ENCODE measurements at regions not wholly inside any gene's neighbourhood (a gene's known extent, or its start where the extent isn't known, plus 50 kb on each side); places are given as distances from the start of the nearest gene placed in this dataset.
"Not testable (repeated sequence)": the region's sequence is repeated elsewhere in the genome, so short reads cannot be mapped to it uniquely, and the experiment has no call there.

GRCh38 chr2:166641516-166641915 lies 147.5 kb upstream of the SCN7A start:
- not testable (repeated sequence) for DNase-seq (ENCODE audit: low spot score)

DNA sequence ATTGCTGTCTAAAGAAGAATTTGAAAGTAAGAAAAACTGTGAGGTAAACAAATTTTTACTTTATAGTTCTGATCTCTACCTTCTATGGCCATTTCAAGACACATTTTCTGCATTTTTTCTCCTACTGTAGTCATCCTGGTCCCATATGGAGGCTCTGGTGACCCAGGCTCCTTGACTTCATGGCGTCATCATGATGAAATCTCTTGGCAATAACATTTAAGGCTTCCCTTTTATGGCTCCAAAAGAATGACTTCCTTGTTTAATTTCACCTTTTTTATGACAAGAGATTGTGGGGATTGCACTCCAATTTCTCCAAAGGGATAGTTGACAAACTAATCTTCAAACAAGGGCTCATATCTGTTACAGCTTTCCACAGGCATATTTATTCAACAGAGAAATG lies 143.0 kb upstream of the SCN7A start:
- no peak for DNase-seq (ENCODE audit: low spot score)

GRCh38 chr2:166634706-166635105 lies 140.7 kb upstream of the SCN7A start:
- no peak for DNase-seq (ENCODE audit: low spot score)

DNA sequence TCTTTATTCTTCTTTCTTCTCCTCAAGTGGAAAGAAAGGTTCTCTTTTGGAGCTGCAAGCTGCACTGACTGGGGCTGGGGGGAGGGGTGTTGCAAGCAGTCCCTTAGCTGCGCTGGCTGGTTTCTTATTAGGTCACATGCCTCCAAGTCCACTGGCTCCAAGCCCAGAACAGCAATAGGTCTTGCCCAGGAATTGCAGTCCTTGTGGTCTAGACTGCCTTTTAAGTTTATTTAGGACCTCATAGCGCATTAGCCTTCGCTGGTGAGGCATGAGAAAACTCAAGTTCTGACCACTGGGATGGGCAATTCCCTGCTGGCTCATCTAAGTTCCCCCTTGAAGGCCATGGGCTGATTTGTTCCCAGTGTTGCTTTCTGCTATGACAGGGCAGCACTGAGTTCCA lies 138.6 kb upstream of the SCN7A start:
- DNase-seq (ENCODE audit: low spot score): peak; percentile 96

GRCh38 chr2:166628478-166629136 lies 134.6 kb upstream of the SCN7A start:
- no peak for DNase-seq (ENCODE audit: low spot score)

- no peak for DNase-seq (ENCODE audit: low spot score)
Observed at GRCh38 chr2:166627893-166628292, 133.8 kb upstream of the SCN7A start.

DNA sequence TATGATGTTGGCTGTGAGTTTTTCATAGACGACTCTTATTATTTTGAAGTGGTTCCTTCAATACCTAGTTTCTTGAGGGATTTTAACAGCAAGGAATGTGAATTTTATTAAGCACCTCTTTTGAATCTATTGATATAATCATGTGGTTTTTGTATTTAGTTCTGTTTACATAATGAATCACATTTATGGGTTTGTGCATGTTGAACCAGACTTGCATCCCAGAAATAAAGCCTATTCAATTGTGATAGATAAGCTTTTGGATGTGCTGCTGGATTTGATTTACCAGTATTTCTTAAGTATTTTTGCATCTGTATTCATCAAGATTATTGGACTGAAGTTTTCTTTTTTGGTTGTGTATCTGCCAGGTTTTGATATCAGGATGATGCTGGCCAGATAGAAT lies 131.6 kb upstream of the SCN7A start:
- DNase-seq (ENCODE audit: low spot score): no peak

GRCh38 chr2:166614503-166614902 lies 120.5 kb upstream of the SCN7A start:
- no peak for DNase-seq (ENCODE audit: low spot score)

DNA sequence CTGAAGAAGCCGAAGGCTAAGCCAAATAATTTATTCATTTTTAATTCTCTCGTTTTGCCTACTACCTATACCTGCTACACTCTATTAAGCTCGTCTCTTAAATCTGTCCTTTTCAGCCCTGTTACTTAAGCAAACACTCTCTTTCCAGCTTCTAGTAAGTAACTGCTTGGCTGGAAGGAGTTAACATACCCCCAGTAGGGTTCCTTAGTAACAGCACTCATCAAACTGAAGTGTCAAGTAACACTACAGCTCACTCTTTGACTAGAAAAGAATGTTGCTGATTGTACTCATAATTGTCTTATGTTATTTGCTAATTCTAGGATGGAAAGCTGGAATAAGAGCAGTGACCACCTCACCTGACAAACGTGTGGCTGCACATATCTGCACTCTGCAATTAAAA lies 120.0 kb upstream of the SCN7A start:
- DNase-seq (ENCODE audit: low spot score): no peak

- no peak for DNase-seq (ENCODE audit: low spot score)
Observed at GRCh38 chr2:166613226-166613625, 119.2 kb upstream of the SCN7A start.

DNA sequence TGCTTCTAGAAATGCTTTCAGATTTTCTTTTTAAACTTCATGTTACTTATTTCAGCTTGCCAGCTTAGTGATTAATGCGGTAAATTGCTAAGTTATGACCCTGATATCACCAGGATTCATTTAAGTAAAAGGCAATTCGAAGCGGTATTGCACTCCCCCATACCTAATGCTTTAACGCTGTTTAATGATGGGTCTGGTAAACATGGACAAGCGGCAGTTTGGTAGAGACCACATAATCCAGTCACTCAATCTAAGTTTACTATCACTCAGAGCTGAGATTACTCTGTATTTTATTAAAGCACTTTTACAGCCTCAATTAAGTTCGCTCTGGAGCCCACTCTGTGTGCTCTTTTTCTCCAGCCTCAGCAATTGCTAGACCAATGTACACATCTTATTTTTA lies 118.2 kb upstream of the SCN7A start:
- DNase-seq (ENCODE audit: low spot score): no peak

- DNase-seq (ENCODE audit: low spot score): no peak
Observed at GRCh38 chr2:166610913-166611305, 116.9 kb upstream of the SCN7A start.

- DNase-seq (ENCODE audit: low spot score): no peak
Observed at GRCh38 chr2:166610180-166610912, 116.3 kb upstream of the SCN7A start.

GRCh38 chr2:166609183-166609959 lies 115.3 kb upstream of the SCN7A start:
- DNase-seq (ENCODE audit: low spot score): no peak

DNA sequence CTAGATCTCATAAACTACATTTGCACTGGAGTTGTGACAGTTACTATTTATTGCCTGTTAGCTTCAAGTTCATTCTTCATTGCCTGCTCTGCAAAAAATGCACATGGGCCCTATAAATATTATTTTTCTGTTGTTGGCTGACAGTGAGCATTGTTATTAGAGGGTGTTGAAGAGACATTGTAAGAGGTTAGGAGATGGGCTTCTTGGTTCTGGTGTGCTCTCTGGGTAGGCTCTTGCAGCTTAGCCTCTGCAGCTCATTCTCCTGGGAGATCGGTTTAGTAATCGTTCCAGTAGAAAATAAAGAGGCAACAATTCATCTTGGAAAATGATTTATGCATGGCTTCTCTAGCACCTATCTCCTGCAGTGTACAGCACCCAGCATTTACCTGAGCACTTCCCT lies 113.8 kb upstream of the SCN7A start:
- DNase-seq (ENCODE audit: low spot score): no peak

GRCh38 chr2:166593403-166593802 lies 99.4 kb upstream of the SCN7A start:
- DNase-seq (ENCODE audit: low spot score): peak; percentile 91

- DNase-seq (ENCODE audit: low spot score): no peak
Observed at GRCh38 chr2:166592750-166593149, 98.7 kb upstream of the SCN7A start.

- no peak for DNase-seq (ENCODE audit: low spot score)
Observed at GRCh38 chr2:166591226-166591625, 97.2 kb upstream of the SCN7A start.

DNA sequence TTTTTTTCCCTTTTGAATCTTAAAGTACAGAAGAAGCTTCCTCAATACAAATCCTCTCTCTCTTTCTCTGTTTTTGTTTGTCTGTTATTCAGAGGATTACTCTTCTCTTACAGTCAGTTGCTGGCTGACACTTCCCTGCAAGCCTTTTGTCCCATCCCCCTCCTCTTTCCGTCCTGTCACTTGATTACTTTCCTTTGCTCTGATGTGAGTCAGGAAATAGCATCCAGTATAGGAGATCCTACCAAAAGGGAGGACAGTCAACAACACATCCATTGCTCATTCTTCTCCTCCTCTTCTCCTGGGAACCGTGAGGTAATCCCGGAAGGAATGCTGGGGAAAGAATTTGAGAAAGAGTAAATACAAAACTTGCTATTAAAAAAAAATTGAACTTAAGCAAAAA lies 79.3 kb upstream of the SCN7A start:
- DNase-seq (ENCODE audit: low spot score): peak; percentile 67

DNA sequence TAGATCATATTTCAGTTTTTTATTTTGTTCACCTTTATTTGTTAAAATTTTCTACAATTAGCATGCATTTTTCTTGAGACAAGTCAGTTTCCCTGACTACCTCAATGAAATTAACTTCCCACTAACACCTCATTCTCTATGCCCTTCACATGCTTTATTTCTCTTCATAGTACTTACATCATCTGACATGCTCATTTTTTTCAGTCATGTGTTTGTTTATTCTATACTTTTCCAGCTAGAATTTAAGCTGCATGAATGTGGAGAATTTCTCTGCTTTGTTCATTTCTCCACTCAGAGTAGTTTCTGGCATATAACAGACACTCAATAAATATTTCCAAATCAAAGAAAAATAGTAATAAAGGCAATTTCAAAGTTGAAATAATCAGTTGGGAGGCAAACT lies 78.9 kb upstream of the SCN7A start:
- DNase-seq (ENCODE audit: low spot score): no peak

DNA sequence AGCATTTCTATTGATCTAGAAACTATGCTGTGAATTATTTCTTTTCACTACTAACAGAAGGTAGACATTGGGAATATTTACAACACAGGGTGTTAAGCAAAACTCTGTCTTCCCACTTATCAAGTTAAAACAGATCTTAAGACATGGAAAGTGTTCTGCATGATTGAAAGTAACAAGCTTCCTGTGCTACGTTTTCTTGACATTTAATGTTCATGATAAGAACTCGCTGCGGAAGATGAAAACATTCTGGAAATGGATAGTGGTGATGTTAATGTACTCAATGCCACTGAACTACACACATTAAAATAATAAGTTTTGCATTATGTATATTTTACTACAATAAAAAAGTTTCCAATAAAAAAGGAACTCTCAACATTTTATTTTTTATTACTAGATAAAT lies 74.4 kb upstream of the SCN7A start:
- no peak for DNase-seq (ENCODE audit: low spot score)

GRCh38 chr2:166565501-166565900 lies 71.5 kb upstream of the SCN7A start:
- no peak for DNase-seq (ENCODE audit: low spot score)

- peak; percentile 27 for DNase-seq (ENCODE audit: low spot score)
Observed at GRCh38 chr2:166563894-166564293, 69.8 kb upstream of the SCN7A start.

All from A172 (cell line).